GM19395 (cell line): ENCODE measurements at regions not wholly inside any gene's neighbourhood (a gene's known extent, or its start where the extent isn't known, plus 50 kb on each side); places are given as distances from the start of the nearest gene placed in this dataset.

ENCODE experiments used
- ATAC-seq: cut with Tn5 transposase; IDR thresholded peaks from one replicate; pipeline ENCODE4 v1.9.1; 2021; ENCODE audit warnings: mild to moderate bottlenecking, moderate library complexity; ENCODE audit not compliant: unreplicated experiment

DNA sequence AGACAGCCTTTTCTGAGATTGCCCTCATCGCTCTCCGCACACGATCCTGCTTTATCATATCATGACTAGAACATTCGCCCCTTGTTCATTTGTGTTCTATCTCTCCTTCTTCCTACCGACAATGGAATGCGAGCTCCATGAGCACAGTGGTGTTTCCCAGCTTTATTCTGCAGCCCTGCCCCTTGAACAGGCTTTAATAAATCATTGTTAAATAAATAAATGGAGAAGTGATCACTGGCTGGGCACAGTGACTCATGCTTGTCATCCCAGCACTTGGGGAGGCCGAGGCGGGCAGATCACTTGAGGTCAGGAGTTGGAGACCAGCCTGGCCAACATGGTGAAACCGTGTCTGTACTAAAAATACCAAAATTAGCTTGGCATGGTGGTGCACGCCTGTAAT is 1063.3 kb upstream of the EEF2KMT start:
- no peak for ATAC-seq

DNA sequence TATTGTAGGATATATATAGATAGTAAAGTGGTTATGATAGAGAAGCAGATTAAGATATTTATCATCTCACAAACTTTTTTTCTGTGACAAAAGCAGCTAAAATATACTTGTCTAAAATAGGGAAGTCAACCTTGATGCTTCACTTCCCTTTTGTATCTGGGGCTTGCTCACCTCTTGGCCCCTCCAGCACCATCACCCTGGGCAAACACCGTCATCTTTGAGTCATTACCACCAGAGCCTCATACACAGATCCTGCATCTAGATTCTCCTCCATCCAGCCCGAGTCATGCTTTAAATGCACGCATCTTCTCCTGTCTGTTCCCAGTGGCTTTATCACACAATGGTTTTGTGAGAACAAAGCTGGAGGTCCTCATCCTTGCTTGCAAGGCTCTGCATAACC is 1062.7 kb upstream of the EEF2KMT start:
- no peak for ATAC-seq

DNA sequence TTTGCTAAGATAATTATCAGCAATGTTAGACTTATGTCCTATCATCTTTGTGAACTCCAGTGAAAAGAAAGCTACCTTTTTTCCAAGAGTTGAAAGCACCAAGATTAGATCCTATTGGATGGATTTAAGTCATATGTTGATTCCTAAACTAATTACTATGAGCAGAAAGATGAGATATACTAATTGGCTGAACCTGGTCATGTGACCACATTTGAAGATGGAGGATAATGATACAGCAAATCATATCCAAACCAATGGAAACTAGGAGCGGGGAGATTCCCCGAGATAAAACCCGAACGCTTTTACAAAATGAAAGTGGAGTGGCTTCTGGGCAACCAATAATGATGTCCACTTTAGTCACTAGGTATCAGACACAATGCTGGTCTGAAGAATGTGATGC is 1060.2 kb upstream of the EEF2KMT start:
- ATAC-seq, result no peak

DNA sequence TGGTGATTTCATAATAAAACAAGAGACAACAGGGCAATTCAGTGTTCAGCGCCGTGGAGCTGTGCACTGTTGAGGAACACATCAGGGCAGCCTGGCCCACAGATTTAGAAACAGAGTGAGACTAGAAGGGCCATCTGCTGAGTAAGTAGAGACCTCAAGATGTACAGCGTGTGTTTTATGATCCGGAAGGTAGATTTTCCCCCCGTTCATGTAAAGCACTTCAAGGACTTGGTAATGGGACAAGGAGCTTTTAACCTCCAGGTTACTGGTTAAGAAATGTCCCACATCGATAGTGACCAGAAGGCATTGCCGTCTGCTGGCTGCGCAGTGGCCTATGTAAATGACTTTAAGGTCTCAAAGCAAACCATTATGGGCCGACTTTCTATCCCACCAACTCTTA is 1057.7 kb upstream of the EEF2KMT start:
- ATAC-seq, result no peak

DNA sequence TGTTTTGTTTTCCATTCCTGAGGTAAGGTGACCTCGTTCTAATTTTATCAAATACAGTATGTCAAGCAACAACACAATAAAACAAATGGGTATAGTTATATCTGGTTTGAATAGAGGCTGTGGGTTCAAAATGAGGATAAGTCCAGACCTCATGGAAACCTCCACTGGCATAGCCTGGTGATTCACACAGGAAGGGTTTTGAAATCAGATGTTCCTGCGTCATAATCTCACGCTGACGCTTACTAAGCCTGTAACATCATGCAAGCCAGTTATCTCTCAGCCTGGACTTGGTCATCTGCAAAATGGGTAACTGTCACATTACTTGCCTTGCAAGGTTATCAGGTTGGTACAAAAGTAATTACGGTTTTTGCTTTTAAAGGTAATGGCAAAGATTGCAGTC is 1056.3 kb upstream of the EEF2KMT start:
- no peak for ATAC-seq

DNA sequence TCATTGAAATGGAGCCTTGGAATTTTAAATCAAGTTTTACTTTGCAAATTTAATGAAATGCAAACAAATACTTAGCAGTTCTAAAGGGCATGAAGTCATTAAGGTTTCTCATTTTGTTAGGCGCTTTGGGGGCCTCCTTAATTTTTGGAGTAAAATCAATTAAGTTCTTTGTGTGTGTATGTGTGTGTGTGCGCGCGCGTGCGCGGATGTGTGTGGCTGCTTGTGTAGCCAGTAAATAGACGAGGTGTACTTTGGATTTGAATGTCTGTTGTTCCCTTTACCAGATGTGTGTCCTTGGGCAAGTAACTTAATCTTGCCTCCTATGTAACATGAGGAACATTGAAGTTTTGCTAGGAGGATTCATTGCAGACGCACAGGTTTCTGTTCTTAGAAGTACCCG is 1051.4 kb upstream of the EEF2KMT start:
- no peak for ATAC-seq

DNA sequence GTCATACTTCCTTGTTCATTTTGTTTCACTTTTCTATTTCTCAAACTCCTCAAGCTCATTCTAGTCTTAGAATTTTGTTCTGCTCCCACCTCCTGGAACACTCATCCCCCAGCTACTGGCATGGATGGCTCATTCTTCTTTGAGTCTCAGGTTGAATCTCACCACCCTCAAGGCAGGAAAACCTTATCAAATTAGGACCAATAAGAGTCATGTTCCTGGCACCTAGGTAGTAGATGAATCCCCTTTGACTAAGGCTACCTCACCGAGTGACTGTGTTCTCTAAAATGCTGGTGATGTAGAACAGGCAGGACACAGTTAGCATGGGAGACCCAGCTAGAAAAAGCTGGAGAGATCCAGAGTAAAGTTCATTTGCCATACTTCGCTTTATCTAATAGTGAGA is 1050.8 kb upstream of the EEF2KMT start:
- no peak for ATAC-seq

DNA sequence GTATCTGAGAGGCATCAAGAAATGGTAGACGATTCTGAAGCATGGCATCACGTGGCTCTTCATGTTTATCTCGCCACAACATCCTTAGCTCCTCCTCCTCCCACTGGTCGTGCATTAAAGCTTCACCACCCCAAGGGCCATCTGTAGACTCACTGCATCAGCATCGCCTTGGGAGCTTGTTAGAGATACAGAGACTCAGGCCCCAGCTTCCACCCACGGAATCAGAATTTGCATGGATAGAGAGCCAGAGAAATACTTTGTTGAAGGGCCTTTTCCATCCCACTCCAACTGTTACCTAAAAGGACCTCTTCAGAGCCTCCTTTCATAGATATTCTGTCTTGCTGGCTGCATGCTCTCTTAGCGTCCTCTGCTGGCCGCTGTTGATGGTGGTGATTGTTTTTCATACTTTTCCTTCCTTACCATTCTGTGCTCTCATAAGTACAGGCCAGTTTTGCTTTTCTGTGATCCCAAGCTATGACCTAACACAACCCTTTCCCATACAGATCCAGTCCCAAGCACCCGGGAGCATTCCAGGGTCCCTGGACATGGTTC is 1049.4 kb upstream of the EEF2KMT start:
- ATAC-seq, result no peak

DNA sequence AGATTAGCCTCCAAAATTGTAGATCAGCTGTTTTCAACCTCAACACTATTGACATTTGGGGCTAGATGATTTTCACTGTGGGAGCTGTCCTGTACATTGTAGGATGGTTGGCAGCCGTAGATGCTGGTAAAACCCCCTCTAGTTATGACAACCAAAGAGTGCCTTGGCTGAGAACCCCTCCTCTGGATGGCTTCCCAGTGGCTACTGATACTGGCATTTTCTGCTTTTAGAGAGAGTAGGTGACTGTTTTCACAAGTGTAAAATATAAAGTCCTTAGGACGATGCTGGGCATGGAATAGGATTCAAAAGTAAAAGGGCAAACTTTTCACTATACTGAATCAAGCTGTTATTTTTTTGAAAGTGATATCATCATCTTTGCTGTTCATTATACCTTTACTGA is 1048.8 kb upstream of the EEF2KMT start:
- ATAC-seq, result no peak

DNA sequence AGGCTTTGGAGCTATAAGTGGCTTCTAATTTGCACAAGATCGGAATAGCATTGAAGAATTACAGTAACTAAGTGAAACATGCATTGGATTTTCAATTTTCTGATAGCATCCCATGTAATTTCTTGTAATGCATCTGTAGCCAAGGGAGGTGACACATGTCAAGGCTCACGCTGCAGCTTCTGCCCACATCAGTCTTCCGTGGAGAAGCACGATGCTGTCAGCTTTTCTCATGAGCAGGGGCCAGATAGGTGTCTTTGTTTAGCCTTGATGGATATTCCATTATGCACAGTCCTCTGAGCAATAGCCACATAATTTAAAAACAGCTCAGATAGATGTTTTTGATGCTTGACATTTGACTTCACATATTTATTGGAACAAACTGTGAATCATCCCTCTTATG is 1046.9 kb upstream of the EEF2KMT start:
- ATAC-seq, result no peak

DNA sequence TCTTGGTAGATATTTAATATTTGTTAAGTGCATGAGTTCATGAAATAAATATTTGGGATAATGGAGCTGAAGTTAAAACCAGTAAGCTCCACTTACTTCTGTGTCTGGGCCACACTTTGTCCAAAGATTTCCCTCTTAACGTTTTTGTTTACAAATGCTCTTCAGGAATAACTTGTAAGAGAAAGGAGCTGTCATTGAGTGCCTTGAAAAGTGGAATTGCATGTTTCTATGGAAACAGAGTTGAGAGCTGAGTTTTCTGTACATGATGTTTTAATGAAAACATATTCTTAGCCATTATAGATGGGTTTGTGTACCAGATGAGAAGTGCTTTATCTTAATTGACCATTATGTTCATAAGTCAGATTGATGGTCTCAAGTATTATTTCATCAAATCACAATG is 1045.4 kb upstream of the EEF2KMT start:
- ATAC-seq, result no peak

DNA sequence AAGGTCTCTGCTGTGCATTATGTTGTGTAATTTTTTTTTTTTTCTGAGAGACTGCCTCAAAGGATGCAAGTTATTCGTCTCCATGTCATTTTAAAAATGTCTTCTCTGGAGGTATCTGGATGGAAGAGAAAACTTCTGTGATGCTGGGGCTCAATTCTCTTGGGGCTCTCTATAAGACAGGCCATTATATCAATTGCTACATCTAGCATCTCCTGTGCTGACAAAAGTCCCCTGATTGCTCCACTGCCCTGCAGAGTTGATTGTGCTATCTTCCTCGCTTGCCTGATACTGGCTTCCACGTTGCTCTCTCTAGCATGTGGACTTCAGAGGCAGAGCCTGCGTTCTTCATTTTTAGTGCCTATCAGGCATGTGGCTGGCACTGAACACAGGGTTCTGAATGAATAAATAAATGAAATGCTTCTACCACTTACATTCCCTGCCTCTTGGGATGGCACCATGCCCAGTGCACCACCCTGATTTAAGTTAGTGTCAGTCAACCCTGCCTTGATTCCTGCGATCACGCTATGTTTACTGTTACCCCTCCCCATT is 1035.5 kb upstream of the EEF2KMT start:
- no peak for ATAC-seq

DNA sequence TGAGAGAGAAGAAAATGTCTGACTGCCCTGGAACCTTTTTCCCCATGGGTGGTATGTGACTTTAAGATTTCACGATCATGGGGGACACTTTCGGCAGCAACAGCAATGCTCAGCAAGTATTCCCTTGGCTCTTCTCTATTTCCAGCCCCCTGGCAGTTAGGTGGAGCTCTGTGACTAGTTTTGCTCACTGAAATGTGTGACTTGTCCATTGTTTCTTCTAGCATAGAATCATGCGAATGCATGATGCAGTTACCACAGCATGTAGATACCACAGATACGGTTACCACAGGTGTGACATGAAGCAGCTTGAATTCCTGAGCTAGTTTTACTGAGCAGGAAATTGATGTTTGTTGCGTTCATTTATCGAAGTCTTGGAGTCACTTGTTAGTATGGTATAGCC is 1034.5 kb upstream of the EEF2KMT start:
- ATAC-seq, result no peak

DNA sequence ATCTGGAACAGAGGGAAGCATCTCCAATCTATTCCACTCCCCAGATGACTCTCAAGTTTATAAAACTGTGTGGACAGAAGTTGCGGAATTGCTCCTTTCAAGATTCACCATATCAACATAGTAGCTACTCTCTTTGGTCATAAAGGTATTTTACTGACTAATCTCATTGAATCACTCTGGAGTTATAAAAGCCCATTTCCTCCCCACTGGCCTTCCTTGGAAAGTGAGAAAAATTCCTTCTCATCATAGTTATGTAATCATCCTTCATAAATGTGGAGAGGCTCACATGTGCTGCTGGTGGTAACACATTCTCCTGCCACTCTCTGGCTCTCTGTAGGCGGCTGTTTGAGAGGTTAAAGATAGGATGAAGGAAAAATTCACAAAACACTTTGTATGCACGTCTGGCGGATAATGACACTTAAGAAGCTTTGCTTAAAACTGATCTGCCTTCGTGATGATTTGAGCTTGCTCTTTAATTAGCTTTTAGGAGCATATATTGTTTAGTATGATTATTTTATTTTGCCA is 1034.0 kb upstream of the EEF2KMT start:
- ATAC-seq, result no peak

DNA sequence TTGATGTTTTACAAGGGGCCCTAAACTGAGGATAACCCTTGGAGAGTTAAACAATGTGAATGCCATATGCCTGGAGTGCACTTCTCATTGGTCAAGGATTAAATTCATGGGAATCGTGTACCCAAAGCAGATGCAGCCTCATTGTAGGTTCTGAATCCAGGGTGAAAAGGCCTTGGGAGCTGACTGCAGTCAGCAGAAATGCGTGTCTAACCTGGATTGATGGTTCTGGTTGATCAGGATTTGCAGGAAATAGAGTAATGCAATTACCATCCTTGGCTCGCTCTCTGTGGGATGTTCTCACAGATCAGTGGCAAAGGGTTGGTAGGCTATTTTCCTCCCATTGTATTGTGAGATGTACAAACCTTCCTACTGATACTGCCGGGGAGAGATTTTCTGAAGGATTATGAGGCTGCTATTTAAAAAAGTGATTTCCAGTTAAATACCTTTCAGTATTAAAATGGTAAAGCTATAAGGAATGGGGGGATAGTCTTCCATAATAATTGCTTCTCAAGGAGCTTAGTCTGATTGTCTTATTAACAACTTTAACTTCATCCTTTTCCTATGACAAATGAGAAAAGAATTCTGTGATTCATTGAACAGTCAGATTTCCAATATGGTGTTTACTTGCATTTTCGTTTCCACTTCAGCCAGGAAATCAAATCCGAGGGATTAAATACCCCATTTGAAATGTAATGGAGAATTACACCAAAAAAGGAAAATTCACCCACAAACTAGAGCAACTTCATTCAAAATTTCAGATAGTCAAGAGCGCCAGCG is 1028.1 kb upstream of the EEF2KMT start:
- ATAC-seq, result no peak

DNA sequence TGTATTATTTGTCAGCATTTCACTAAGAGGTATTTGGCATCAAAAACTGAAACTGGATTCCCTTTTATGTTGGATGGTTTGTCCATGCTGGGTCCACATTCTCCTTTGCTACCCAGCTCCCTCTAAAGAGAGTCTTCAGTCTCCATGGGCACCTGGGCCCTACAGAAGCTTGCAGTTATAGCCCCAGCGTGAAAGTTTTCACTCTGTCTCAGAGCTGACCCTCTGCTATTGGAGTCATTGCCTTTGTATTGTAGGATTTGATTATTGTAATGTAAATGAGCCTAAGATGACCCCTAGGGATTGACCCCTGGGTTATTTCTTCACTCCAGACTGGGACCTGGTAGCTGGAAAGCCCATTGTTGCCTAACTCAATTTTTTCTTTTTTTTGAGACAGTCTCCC is 1026.5 kb upstream of the EEF2KMT start:
- no peak for ATAC-seq

DNA sequence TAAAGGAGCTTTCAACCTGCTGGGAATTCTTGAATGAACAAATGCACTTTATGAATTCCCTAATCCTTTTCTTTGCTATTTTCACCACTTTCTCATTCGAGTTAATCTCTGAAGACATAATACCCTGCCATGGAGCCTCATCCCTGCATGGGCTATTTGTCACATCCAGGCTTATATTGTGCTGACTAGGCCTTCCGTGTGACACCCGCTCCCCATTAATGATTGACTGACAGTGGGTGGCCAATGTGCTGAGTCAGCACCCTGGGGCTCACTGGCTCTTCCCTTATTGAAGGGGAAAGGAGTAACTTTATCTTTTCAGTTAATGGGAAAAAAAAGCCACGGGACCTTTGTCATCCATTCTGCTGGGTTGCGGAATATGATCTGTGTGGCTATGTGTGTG is 1024.8 kb upstream of the EEF2KMT start:
- no peak for ATAC-seq

DNA sequence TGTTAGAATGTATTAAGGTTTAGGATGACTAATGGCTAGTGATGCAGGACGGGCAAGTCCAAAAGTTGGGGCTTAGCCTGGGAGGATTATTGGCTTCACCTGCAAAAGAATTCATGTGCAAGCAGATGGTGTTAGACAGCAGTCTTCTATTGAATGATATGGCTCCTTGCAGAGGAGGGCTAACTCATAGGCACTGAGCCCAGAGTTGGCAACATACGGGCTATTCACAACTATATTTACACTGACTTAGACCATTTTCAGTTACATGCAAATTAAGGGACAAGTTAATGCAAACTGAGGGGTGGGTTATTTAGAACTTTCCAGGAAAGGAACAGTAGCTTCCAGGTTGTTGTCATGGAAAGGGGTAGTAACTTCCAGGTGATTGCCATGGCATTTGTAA is 1017.1 kb upstream of the EEF2KMT start:
- ATAC-seq, result no peak

DNA sequence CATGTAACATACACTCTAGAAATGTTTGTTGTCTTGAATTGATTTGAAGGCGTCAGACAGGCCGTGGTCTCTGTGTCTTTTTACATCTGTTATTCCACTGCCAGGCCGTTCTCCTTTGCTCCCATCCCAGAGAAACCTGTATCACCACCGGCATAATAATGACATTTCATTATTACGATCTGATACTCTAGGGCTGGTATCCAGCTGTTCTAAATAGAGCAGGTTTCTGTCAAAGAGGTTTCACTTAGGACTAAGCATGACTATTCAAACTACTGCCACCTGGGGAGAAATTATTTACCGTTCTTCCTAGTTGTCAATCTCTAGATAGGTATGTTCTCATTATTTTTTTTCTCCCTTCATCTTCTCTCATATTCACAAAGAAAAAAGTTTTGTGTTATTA is 1016.2 kb upstream of the EEF2KMT start:
- ATAC-seq, result no peak

DNA sequence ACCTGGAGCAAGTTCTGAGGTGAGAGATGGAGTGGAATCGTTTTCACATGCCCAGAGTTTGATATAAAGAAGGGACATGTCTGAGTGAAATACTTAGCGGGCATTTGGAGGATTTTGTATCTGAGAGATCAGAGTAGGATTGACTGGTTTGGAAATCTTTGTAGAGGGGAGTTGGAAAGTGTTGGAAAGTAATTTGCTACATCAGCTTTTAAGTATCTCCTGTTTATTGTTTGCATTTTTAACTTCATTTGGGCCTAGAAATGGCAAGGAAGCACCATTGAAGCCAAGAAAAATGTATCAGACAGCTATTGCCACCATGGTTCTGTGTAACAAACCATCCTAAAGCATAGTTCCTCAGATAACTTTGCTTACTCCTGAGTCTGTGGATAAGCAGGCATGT is 1015.1 kb upstream of the EEF2KMT start:
- no peak for ATAC-seq

DNA sequence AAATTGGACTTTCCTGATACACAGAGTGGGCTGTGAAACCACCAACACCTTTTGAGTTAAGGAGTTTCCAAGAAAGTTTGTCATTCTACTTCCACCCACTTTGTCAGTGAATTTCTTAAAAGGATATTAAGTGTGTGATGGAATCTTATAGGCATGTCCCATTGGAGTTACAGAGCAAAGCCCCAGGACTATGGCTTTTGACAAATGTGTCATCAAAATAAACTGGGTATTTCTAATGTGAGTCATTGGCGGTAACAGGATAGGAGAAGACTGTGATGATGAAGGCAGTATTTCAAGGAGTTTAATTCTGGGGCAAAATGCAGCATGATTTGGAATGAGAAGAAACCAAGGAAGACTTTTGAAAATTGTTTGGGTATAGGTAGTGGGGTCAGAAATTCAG is 1013.8 kb upstream of the EEF2KMT start:
- no peak for ATAC-seq

DNA sequence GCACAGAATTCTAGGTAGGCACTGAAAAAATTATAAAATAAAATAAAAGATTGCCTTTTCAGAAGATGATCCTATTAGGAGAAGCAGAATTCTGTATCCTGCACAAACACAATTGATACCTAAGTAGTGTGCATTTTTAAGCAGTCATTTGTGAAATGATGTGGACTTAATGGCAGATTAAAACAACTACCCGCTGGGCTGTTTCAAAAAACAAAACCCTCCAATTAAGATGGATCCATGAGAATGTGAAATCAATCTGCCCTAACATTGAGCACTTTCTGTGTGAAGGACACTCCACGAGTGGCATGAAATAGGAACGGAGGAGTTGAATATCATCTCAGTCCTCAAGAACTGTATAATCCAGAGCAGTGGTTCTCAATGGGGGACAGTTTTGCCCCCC is 1012.8 kb upstream of the EEF2KMT start:
- ATAC-seq, result no peak

DNA sequence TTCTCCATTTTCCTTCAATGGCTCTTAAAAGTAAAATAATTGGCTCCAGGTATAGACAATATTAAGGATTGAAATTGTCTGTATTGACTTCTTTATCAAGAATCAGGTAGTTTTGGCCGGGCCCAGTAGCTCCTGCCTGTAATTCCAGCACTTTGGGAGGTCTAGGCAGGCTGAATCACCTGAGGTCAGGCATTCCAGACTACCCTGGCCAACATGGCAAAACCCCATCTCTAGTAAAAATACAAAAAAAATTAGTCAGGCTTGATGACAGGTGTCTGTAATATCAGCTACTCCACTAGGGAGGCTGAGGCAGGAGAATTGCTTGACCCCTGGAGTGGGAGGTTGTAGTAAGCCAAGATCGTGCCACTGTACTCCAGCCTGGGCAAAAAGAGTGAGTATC is 1008.5 kb upstream of the EEF2KMT start:
- ATAC-seq, result no peak
